ENCODE measurements at regions not wholly inside any gene's neighbourhood (a gene's known extent, or its start where the extent isn't known, plus 50 kb on each side); places are given as distances from the start of the nearest gene placed in this dataset.

- DNase-seq = no peak
Measured at GRCh38 chr5:82349652-82350051, 71.5 kb upstream of the RPS23 start.

GRCh38 chr5:82348784-82349425 is 70.8 kb upstream of the RPS23 start:
- DNase-seq = no peak

- DNase-seq = no peak
Measured at GRCh38 chr5:82347201-82347865, 69.2 kb upstream of the RPS23 start.

GRCh38 chr5:82346399-82347165 is 68.4 kb upstream of the RPS23 start:
- DNase-seq = no peak

GRCh38 chr5:82345108-82345507 is 67.0 kb upstream of the RPS23 start:
- no peak for DNase-seq

GRCh38 chr5:82341325-82341724 is 63.2 kb upstream of the RPS23 start:
- DNase-seq = no peak

GRCh38 chr5:82340799-82341198 is 62.6 kb upstream of the RPS23 start:
- DNase-seq = no peak

- no peak for DNase-seq
Measured at GRCh38 chr5:82339792-82340191, 61.6 kb upstream of the RPS23 start.

- no peak for DNase-seq
Measured at GRCh38 chr5:82338771-82339373, 60.7 kb upstream of the RPS23 start.

- DNase-seq = no peak
Measured at GRCh38 chr5:82336959-82337351, 58.8 kb upstream of the RPS23 start.

GRCh38 chr5:82336226-82336958 is 58.2 kb upstream of the RPS23 start:
- no peak for DNase-seq

GRCh38 chr5:82335806-82336205 is 57.7 kb upstream of the RPS23 start:
- DNase-seq = no peak

GRCh38 chr5:82334856-82335255 is 56.7 kb upstream of the RPS23 start:
- no peak for DNase-seq

- no peak for DNase-seq
Measured at GRCh38 chr5:82334085-82334692, 56.0 kb upstream of the RPS23 start.

GRCh38 chr5:82332886-82333615 is 54.9 kb upstream of the RPS23 start:
- no peak for DNase-seq

GRCh38 chr5:82332064-82332855 is 54.1 kb upstream of the RPS23 start:
- no peak for DNase-seq

GRCh38 chr5:82331557-82331956 is 53.4 kb upstream of the RPS23 start:
- no peak for DNase-seq

- DNase-seq = no peak
Measured at GRCh38 chr5:82330530-82331270, 52.5 kb upstream of the RPS23 start.

- DNase-seq = no peak
Measured at GRCh38 chr5:82329393-82329792, 51.2 kb upstream of the RPS23 start.

Data from activated effector memory CD4-positive, alpha-beta T cell treated with Interleukin-2 at 50 U/mL for 16 hours (primary cell).